ENCODE measurements at regions not wholly inside any gene's neighbourhood (a gene's known extent, or its start where the extent isn't known, plus 50 kb on each side); places are given as distances from the start of the nearest gene placed in this dataset.

GRCh38 chr14:84825481-84826251 lies 704.3 kb upstream of the FLRT2 start:
- H3K4me1 ChIP-seq (replicated peaks) = no peaks in the 10 kb centered on the region
- H3K9me3 ChIP-seq = no peaks in the 10 kb centered on the region
- H3K27ac ChIP-seq = no peak overlapping the region
- WGBS = 80% methylated on average over 8 of the region's 8 CpGs
- no peak for DNase-seq (ENCODE audit: low spot score)
- H3K36me3 ChIP-seq = no peaks in the 10 kb centered on the region
- intact Hi-C loops (cut with DNase I) = no loop called here
- H3K27me3 ChIP-seq (replicated peaks; ENCODE audit: insufficient read depth) = no peaks in the 10 kb centered on the region
- H3K4me3 ChIP-seq = no peak overlapping the region
- TF ChIP-seq POLR2AphosphoS5 (IDR thresholded peaks at IDR 0.05) (no peak), POLR2A (IDR thresholded peaks at IDR 0.05) (no peak), CTCF (IDR thresholded peaks at IDR 0.05) (no peak)

- no peak for DNase-seq (ENCODE audit: low spot score)
- Histone ChIP-seq H3K9me3 (no peaks in the 10 kb centered on the region), H3K4me1 (replicated peaks) (no peaks in the 10 kb centered on the region), H3K36me3 (no peaks in the 10 kb centered on the region), H3K4me3 (no peak overlapping the region), H3K27me3 (replicated peaks; ENCODE audit: insufficient read depth) (no peaks in the 10 kb centered on the region), H3K27ac (no peak overlapping the region)
- TF ChIP-seq POLR2A (IDR thresholded peaks at IDR 0.05) (no peak), CTCF (IDR thresholded peaks at IDR 0.05) (no peak)
- intact Hi-C loops (cut with DNase I) = no loop called here
- 77% methylated on average over 2 of the region's 2 CpGs for WGBS
These were observed 703.6 kb upstream of the FLRT2 start for GRCh38 chr14:84826294-84826693.

GRCh38 chr14:84850595-84850994 lies 679.3 kb upstream of the FLRT2 start:
- no peaks in the 10 kb centered on the region for H3K9me3 ChIP-seq
- intact Hi-C loops (cut with DNase I) = no loop called here
- H3K36me3 ChIP-seq = no peaks in the 10 kb centered on the region
- no peaks in the 10 kb centered on the region for H3K27me3 ChIP-seq (replicated peaks; ENCODE audit: insufficient read depth)
- no peak for DNase-seq (ENCODE audit: low spot score)
- H3K4me3 ChIP-seq = no peak overlapping the region
- H3K27ac ChIP-seq = no peak overlapping the region
- TF ChIP-seq POLR2AphosphoS5 (IDR thresholded peaks at IDR 0.05) (no peak), POLR2A (IDR thresholded peaks at IDR 0.05) (no peak)
- H3K4me1 ChIP-seq (replicated peaks) = no peaks in the 10 kb centered on the region

- no peak for TF ChIP-seq POLR2A (IDR thresholded peaks at IDR 0.05)
- no peak for TF ChIP-seq POLR2AphosphoS5 (IDR thresholded peaks at IDR 0.05)
- no peak overlapping the region for H3K4me3 ChIP-seq
- no peaks in the 10 kb centered on the region for H3K9me3 ChIP-seq
- no peaks in the 10 kb centered on the region for H3K27me3 ChIP-seq (replicated peaks; ENCODE audit: insufficient read depth)
- H3K36me3 ChIP-seq = no peaks in the 10 kb centered on the region
- DNase-seq (ENCODE audit: low spot score) = no peak
- no peaks in the 10 kb centered on the region for H3K4me1 ChIP-seq (replicated peaks)
- intact Hi-C loops (cut with DNase I) = no loop called here
- WGBS = 75% methylated on average over 1 of the region's 1 CpG
- no peak overlapping the region for H3K27ac ChIP-seq
These were observed 673.0 kb upstream of the FLRT2 start for GRCh38 chr14:84856751-84857534.

DNA sequence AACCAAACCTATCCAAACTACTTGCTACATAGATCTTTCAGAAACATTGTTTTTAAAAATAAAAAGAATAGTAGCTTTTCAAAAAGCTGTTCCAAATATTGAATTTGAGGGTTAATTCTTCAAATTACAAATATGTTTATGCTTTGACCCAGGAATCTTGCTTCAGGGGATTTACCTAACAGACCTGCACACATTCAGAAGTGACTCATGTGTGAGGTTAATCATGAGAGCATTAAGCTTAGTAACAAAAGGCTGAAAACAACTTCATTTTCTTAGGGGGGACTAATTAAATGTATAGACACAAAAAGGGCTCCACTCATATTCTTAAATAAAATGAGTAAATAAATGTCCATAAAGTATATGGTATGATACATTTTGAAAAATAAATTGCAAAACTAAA lies 672.4 kb upstream of the FLRT2 start:
- DNase-seq (ENCODE audit: low spot score) = no peak
- Histone ChIP-seq H3K4me3 (no peak overlapping the region), H3K27me3 (replicated peaks; ENCODE audit: insufficient read depth) (no peaks in the 10 kb centered on the region), H3K27ac (no peak overlapping the region), H3K36me3 (no peaks in the 10 kb centered on the region), H3K4me1 (replicated peaks) (no peaks in the 10 kb centered on the region), H3K9me3 (no peaks in the 10 kb centered on the region)
- no peak for TF ChIP-seq CTCF (IDR thresholded peaks at IDR 0.05)
- no peak for TF ChIP-seq POLR2A (IDR thresholded peaks at IDR 0.05)
- no peak for TF ChIP-seq POLR2AphosphoS5 (IDR thresholded peaks at IDR 0.05)
- intact Hi-C loops (cut with DNase I) = no loop called here

Data from prostate gland (tissue), 2 donors.